Pancreas (tissue), 10 donors: ENCODE measurements at regions not wholly inside any gene's neighbourhood (a gene's known extent, or its start where the extent isn't known, plus 50 kb on each side); places are given as distances from the start of the nearest gene placed in this dataset.

Experiments
- ATAC-seq, 4 donors: fragments of 200-7000 bp; cut with Tn5 transposase; one replicate each; pipeline versions ENCODE4 v1.8.0 to v1.9.1; 2020; ENCODE audit warnings: mild to moderate bottlenecking in 4 of 4, moderate library complexity in 4 of 4
- DNase-seq, 6 donors: peaks; one replicate each; pipeline ENCODE4 v3.0.0-alpha.2; 2020
- FAIRE-seq: peaks from 2 replicates; lab custom pipeline; 2012; peaks lifted over from hg19 to GRCh38; lab: Jason Lieb, UNC
- H3K27ac ChIP-seq, 4 donors: fragments of 200-600 bp; sonication (generic); 1 replicate in 3 of 4; 2 replicates in 1 of 4; pipeline versions ENCODE4 v1.5.0 to v1.8.0; 2020
- H3K27me3 ChIP-seq, 4 donors: fragments of 200-600 bp; one replicate each; pipeline ENCODE4 v1.8.0; 2021
- H3K36me3 ChIP-seq, 3 donors: fragments of 200-600 bp; sonication (generic) in 1 of 3; one replicate each; pipeline versions ENCODE4 v1.5.0 to v1.8.0; 2020 to 2021
- H3K4me1 ChIP-seq, 3 donors: fragments of 200-600 bp; one replicate each; pipeline ENCODE4 v1.8.0; 2021
- H3K4me3 ChIP-seq, 4 donors: fragments of 200-600 bp; sonication (generic) in 2 of 4; one replicate each; pipeline versions ENCODE4 v1.5.0 to v1.8.0; 2020 to 2021
- H3K9me3 ChIP-seq, 4 donors: fragments of 200-600 bp; one replicate each; pipeline ENCODE4 v1.8.0; 2021
- CTCF ChIP-seq, 4 donors: fragments of 200-600 bp; sonication (generic) in 3 of 4; IDR thresholded peaks; one replicate each; pipeline versions ENCODE4 v1.5.0 to v1.8.0; 2021; ENCODE audit warnings: antibody characterized with exemption in 4 of 4
- WGBS, 2 donors: extraction: QIAGEN DNeasy Blood & Tissue Kit; methylation state at CpG; one replicate each; pipeline ENCODE4 v1.1.7; 2013; 5-methylcytosine and 5-hydroxymethylcytosine counted together
- intact Hi-C, 3 donors: fragments of 100-400 bp; cut with DNase I; formaldehyde crosslinking; loops; one replicate each; pipeline versions ENCODE4 v1.11.1 to v1.14.2; 2022
- donor health status: healthy with polysubstance abuse.
- donor health status: DM: no; HTN: no; CAD: no; lungs with moderate emphysema.
- donor health status: DM: no; HTN: no; CAD: no.
- donor health status: control.
- donor health status: control.
- donor health status: Bipolar disorder and iron deficiency.
- donor health status: DM: yes; HTN: yes; CAD: no.
- donor health status: DM: no; HTN: no; CAD: no.
- donor health status: DM: no; HTN: no; CAD: no.
- donor health status: DM: yes; HTN: yes; CAD: no.

- intact Hi-C loops: no loop called here
- Histone ChIP-seq H3K27me3 (no peaks in the 10 kb centered on the region), H3K9me3 (no peaks in the 10 kb centered on the region), H3K4me1 (no peaks in the 10 kb centered on the region), H3K27ac (no peak overlapping the region), H3K4me3 (no peak overlapping the region), H3K36me3 (no peaks in the 10 kb centered on the region)
- DNase-seq (no peak), ATAC-seq (no peak), FAIRE-seq (no peak)
- 81 to 83% methylated on average over 6 of the region's 6 CpGs for WGBS, 2 donors
- no peak for TF ChIP-seq CTCF (IDR thresholded peaks at IDR 0.05)
Measured at GRCh38 chr6:137403443-137403842, 90.8 kb downstream of the OLIG3 start.

GRCh38 chr6:137402143-137402680, 92.0 kb downstream of the OLIG3 start:
- Histone ChIP-seq H3K27me3 (no peaks in the 10 kb centered on the region), H3K4me3 (no peak overlapping the region), H3K27ac (no peak overlapping the region), H3K4me1 (no peaks in the 10 kb centered on the region), H3K9me3 (no peaks in the 10 kb centered on the region), H3K36me3 (no peaks in the 10 kb centered on the region)
- WGBS, 2 donors: 46 to 48% methylated on average over 2 of the region's 2 CpGs
- ATAC-seq (peak in 1 of 4 donors; percentile 67), FAIRE-seq (no peak), DNase-seq (no peak)
- no peak for TF ChIP-seq CTCF (IDR thresholded peaks at IDR 0.05)
- intact Hi-C loops: no loop called here

GRCh38 chr6:137401088-137401487, 93.1 kb downstream of the OLIG3 start:
- no peak for TF ChIP-seq CTCF (IDR thresholded peaks at IDR 0.05)
- DNase-seq: no peak
- no peak overlapping the region for H3K4me3 ChIP-seq
- 92 to 95% methylated on average over 4 of the region's 4 CpGs for WGBS, 2 donors
- no peaks in the 10 kb centered on the region for H3K36me3 ChIP-seq
- no peaks in the 10 kb centered on the region for H3K9me3 ChIP-seq
- H3K27me3 ChIP-seq: no peaks in the 10 kb centered on the region
- H3K27ac ChIP-seq: no peak overlapping the region
- intact Hi-C loops: no loop called here
- no peak for ATAC-seq
- H3K4me1 ChIP-seq: no peaks in the 10 kb centered on the region
- no peak for FAIRE-seq

GRCh38 chr6:137399881-137400443, 94.2 kb downstream of the OLIG3 start:
- no peaks in the 10 kb centered on the region for H3K9me3 ChIP-seq
- no peaks in the 10 kb centered on the region for H3K36me3 ChIP-seq
- DNase-seq (no peak), FAIRE-seq (no peak), ATAC-seq (peak in 3 of 4 donors; percentile 31 to 51 (median 38))
- intact Hi-C loops: no loop called here
- no peaks in the 10 kb centered on the region for H3K27me3 ChIP-seq
- H3K4me3 ChIP-seq: no peak overlapping the region
- no peak for TF ChIP-seq CTCF (IDR thresholded peaks at IDR 0.05)
- H3K4me1 ChIP-seq: no peaks in the 10 kb centered on the region
- no peak overlapping the region for H3K27ac ChIP-seq
- 66 to 79% methylated on average over 9 of the region's 9 CpGs for WGBS, 2 donors

GRCh38 chr6:137395316-137395715, 98.9 kb downstream of the OLIG3 start:
- Histone ChIP-seq H3K27me3 (no peaks in the 10 kb centered on the region), H3K4me1 (no peaks in the 10 kb centered on the region), H3K36me3 (no peaks in the 10 kb centered on the region), H3K9me3 (no peaks in the 10 kb centered on the region), H3K4me3 (no peak overlapping the region), H3K27ac (no peak overlapping the region)
- intact Hi-C loops: no loop called here
- DNase-seq (no peak), FAIRE-seq (no peak), ATAC-seq (no peak)
- 71 to 77% methylated on average over 3 of the region's 3 CpGs for WGBS, 2 donors
- no peak for TF ChIP-seq CTCF (IDR thresholded peaks at IDR 0.05)
